Neural progenitor cell (in vitro differentiated cells): ENCODE measurements at regions not wholly inside any gene's neighbourhood (a gene's known extent, or its start where the extent isn't known, plus 50 kb on each side); places are given as distances from the start of the nearest gene placed in this dataset.

Experiments used
- DNase-seq: peaks from one replicate; pipeline ENCODE4 v3.0.0-alpha.2; 2016; ENCODE audit warnings: low spot score
- H2AFZ ChIP-seq: fragments of 200-600 bp; sonication (generic); replicated peaks from 2 replicates; pipeline ENCODE4 v1.6.1; 2016; ENCODE audit warnings: antibody characterized with exemption
- H3F3A ChIP-seq: fragments of 200-600 bp; sonication (generic); 2 replicates; pipeline ENCODE4 v1.6.1; 2016; ENCODE audit warnings: antibody characterized with exemption, low read depth
- H3K27ac ChIP-seq: fragments of 200-600 bp; sonication (generic); 2 replicates; pipeline ENCODE4 v1.5.1; 2016; ENCODE audit warnings: mild to moderate bottlenecking
- H3K27me3 ChIP-seq: fragments of 200-600 bp; sonication (generic); 2 replicates; pipeline ENCODE4 v1.6.1; 2016; ENCODE audit warnings: mild to moderate bottlenecking, moderate library complexity
- H3K36me3 ChIP-seq: fragments of 200-600 bp; sonication (generic); 2 replicates; pipeline ENCODE4 v1.5.1; 2016
- H3K4me1 ChIP-seq: fragments of 200-600 bp; sonication (generic); 2 replicates; pipeline ENCODE4 v1.6.1; 2016; ENCODE audit warnings: mixed run types
- H3K4me2 ChIP-seq: fragments of 200-600 bp; sonication (generic); 2 replicates; pipeline ENCODE4 v1.6.1; 2016
- H3K4me3 ChIP-seq: fragments of 200-600 bp; sonication (generic); 2 replicates; pipeline ENCODE4 v1.5.1; 2016
- H3K79me2 ChIP-seq: fragments of 200-600 bp; sonication (generic); 2 replicates; pipeline ENCODE4 v1.6.1; 2016; ENCODE audit warnings: low read depth
- H3K9ac ChIP-seq: fragments of 200-600 bp; sonication (generic); 2 replicates; pipeline ENCODE4 v1.6.1; 2016
- H3K9me3 ChIP-seq: fragments of 200-600 bp; sonication (generic); 2 replicates; pipeline ENCODE4 v1.5.1; 2016; ENCODE audit warnings: low read depth
- H4K20me1 ChIP-seq: fragments of 200-600 bp; sonication (generic); 2 replicates; pipeline ENCODE4 v1.6.1; 2016; ENCODE audit warnings: low read depth
- H3K27ac Mint-ChIP-seq: 3 replicates; pipeline ENCODE4 v1.8.0; 2021; ENCODE audit warnings: mixed read lengths
- H3K27me3 Mint-ChIP-seq: 2 replicates; pipeline ENCODE4 v1.8.0; 2022; ENCODE audit warnings: low read depth, mild to moderate bottlenecking, inconsistent platforms, moderate library complexity, mixed read lengths; ENCODE audit not compliant: insufficient read depth
- H3K36me3 Mint-ChIP-seq: 3 replicates; pipeline ENCODE4 v1.8.0; 2021; ENCODE audit warnings: mixed read lengths
- H3K4me1 Mint-ChIP-seq: 3 replicates; pipeline ENCODE4 v1.8.0; 2021; ENCODE audit warnings: mixed read lengths
- H3K4me3 Mint-ChIP-seq: 3 replicates; pipeline ENCODE4 v1.8.0; 2021; ENCODE audit warnings: mild to moderate bottlenecking, moderate library complexity, mixed read lengths
- H3K9me3 Mint-ChIP-seq: 3 replicates; pipeline ENCODE4 v1.8.0; 2020; ENCODE audit warnings: mixed read lengths
- EZH2 ChIP-seq: fragments of 200-600 bp; sonication (generic); IDR thresholded peaks from 2 replicates; pipeline ENCODE4 v1.6.1; 2017; ENCODE audit warnings: antibody characterized with exemption, mild to moderate bottlenecking, moderate library complexity
- EZH2phosphoT487 ChIP-seq: fragments of 200-600 bp; sonication (generic); IDR thresholded peaks from 2 replicates; pipeline ENCODE4 v1.6.1; 2017; ENCODE audit warnings: antibody characterized with exemption
- TF ChIP-seq, protein P1 (sequence below): fragments of 200-600 bp; sonication (generic); IDR thresholded peaks from 2 replicates; pipeline ENCODE4 v1.5.1; 2017; ENCODE audit warnings: antibody characterized with exemption, mild to moderate bottlenecking

DNA sequence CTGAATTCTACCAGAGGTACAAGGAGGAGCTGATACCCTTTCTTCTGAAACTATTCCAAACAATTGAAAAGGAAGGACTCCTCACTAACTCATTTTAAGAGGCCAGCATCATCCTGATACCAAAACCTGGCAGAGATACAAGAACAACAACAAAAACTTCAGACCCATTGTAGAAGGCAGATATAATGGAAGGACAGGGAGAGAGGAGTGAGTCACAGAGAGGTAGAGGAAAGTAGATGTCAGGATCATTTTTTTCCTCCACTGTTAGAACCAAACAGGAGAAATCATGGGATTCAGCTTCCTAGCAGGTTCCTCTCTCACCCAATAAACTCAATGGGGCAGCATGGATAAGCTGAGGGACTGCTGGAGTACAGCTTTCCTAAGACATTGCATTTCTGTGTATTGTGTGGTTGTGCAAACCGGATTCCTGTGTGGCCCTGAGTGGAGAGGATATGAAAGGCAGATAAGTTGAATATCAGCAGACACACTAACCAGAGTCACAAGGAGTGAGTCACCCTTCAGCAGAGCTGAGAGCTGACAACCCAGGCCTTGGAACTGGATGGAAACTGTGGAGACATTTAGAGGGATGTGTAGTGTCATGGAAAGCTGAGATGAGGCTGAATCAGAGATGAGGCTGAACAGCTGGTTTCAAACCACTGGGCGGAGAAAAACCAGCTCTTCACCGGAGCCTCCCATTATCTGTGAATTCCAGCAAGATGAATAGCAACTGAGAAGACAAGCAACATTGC, 60.9 kb upstream of the MMADHC start:
- H3K4me3 Mint-ChIP-seq: no peak overlapping the region
- Histone ChIP-seq H4K20me1 (no peaks in the 10 kb centered on the region), H3K9ac (no peak overlapping the region), H3K27ac (no peak overlapping the region), H2AFZ (no peak overlapping the region), H3K4me3 (no peak overlapping the region), H3K4me2 (no peak overlapping the region), H3K9me3 (no peaks in the 10 kb centered on the region), H3K79me2 (no peaks in the 10 kb centered on the region), H3K27me3 (no peaks in the 10 kb centered on the region), H3F3A (no peaks in the 10 kb centered on the region), H3K36me3 (no peaks in the 10 kb centered on the region), H3K4me1 (no peaks in the 10 kb centered on the region)
- no peak for DNase-seq
- H3K36me3 Mint-ChIP-seq: no peaks in the 10 kb centered on the region
- TF ChIP-seq, protein P1, sequence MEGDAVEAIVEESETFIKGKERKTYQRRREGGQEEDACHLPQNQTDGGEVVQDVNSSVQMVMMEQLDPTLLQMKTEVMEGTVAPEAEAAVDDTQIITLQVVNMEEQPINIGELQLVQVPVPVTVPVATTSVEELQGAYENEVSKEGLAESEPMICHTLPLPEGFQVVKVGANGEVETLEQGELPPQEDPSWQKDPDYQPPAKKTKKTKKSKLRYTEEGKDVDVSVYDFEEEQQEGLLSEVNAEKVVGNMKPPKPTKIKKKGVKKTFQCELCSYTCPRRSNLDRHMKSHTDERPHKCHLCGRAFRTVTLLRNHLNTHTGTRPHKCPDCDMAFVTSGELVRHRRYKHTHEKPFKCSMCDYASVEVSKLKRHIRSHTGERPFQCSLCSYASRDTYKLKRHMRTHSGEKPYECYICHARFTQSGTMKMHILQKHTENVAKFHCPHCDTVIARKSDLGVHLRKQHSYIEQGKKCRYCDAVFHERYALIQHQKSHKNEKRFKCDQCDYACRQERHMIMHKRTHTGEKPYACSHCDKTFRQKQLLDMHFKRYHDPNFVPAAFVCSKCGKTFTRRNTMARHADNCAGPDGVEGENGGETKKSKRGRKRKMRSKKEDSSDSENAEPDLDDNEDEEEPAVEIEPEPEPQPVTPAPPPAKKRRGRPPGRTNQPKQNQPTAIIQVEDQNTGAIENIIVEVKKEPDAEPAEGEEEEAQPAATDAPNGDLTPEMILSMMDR: no peak
- TF ChIP-seq EZH2phosphoT487 (no peak), EZH2 (no peak)
- peaks cover 4% of the 10 kb centered on the region for H3K9me3 Mint-ChIP-seq
- no peaks in the 10 kb centered on the region for H3K27me3 Mint-ChIP-seq
- no peak overlapping the region for H3K27ac Mint-ChIP-seq
- H3K4me1 Mint-ChIP-seq: no peaks in the 10 kb centered on the region

GRCh38 chr2:149645391-149645790, 57.8 kb upstream of the MMADHC start:
- no peak for TF ChIP-seq EZH2

More at GRCh38 chr2:149645391-149645790, 57.8 kb upstream of the MMADHC start:
- no peak overlapping the region for H3K9ac ChIP-seq
- H4K20me1 ChIP-seq: no peaks in the 10 kb centered on the region
- no peaks in the 10 kb centered on the region for H3K79me2 ChIP-seq
- Mint-ChIP-seq H3K4me1 (no peaks in the 10 kb centered on the region), H3K27ac (no peak overlapping the region), H3K27me3 (no peaks in the 10 kb centered on the region), H3K4me3 (no peak overlapping the region), H3K36me3 (no peaks in the 10 kb centered on the region), H3K9me3 (peaks cover 4% of the 10 kb centered on the region)
- H3K4me3 ChIP-seq: no peak overlapping the region
- H3F3A ChIP-seq: no peaks in the 10 kb centered on the region
- no peak overlapping the region for H3K27ac ChIP-seq
- no peak overlapping the region for H3K4me2 ChIP-seq
- H2AFZ ChIP-seq: no peak overlapping the region
- H3K9me3 ChIP-seq: no peaks in the 10 kb centered on the region
- no peaks in the 10 kb centered on the region for H3K4me1 ChIP-seq
- no peak for DNase-seq
- no peaks in the 10 kb centered on the region for H3K27me3 ChIP-seq
- H3K36me3 ChIP-seq: no peaks in the 10 kb centered on the region
